HS-5 (cell line): ENCODE measurements at regions not wholly inside any gene's neighbourhood (a gene's known extent, or its start where the extent isn't known, plus 50 kb on each side); places are given as distances from the start of the nearest gene placed in this dataset.
"Not testable (repeated sequence)": the region's sequence is repeated elsewhere in the genome, so short reads cannot be mapped to it uniquely, and the experiment has no call there.

Experiments
- DNase-seq: peaks from one replicate; pipeline ENCODE4 v3.0.0-alpha.2; 2012; ENCODE audit warnings: low read depth

- DNase-seq, result no peak
Measured at GRCh38 chr6:27742833-27743573, 169.2 kb downstream of the OR2B2 start.

GRCh38 chr6:27739902-27740301 is 172.3 kb downstream of the OR2B2 start:
- DNase-seq, result not testable (repeated sequence)

GRCh38 chr6:27736686-27737085 is 175.5 kb downstream of the OR2B2 start:
- DNase-seq, result no peak

GRCh38 chr6:27728442-27728841 is 183.8 kb downstream of the OR2B2 start:
- DNase-seq, result no peak

- DNase-seq, result no peak
Measured at GRCh38 chr6:27726619-27727023, 185.6 kb downstream of the OR2B2 start.

- no peak for DNase-seq
Measured at GRCh38 chr6:27720607-27721580, 191.3 kb downstream of the OR2B2 start.

- not testable (repeated sequence) for DNase-seq
Measured at GRCh38 chr6:27719039-27719438, 193.2 kb downstream of the OR2B2 start.

- no peak for DNase-seq
Measured at GRCh38 chr6:27706431-27706830, 205.8 kb downstream of the OR2B2 start.

GRCh38 chr6:27700337-27700736 is 211.9 kb downstream of the OR2B2 start:
- no peak for DNase-seq

GRCh38 chr6:27694547-27694874 is 217.7 kb downstream of the OR2B2 start:
- DNase-seq, result no peak

GRCh38 chr6:27693766-27694546 is 218.2 kb downstream of the OR2B2 start:
- no peak for DNase-seq

GRCh38 chr6:27692133-27692532 is 219.2 kb upstream of the ZNF184 start:
- DNase-seq, result not testable (repeated sequence)

GRCh38 chr6:27688014-27688586 is 215.2 kb upstream of the ZNF184 start:
- peak; percentile 92 for DNase-seq

GRCh38 chr6:27687154-27688013 is 214.5 kb upstream of the ZNF184 start:
- DNase-seq, result peak; percentile 72

- DNase-seq, result no peak
Measured at GRCh38 chr6:27685279-27685678, 212.4 kb upstream of the ZNF184 start.

- DNase-seq, result peak; percentile 86
Measured at GRCh38 chr6:27684264-27685211, 211.6 kb upstream of the ZNF184 start.

- DNase-seq, result no peak
Measured at GRCh38 chr6:27679964-27680694, 207.2 kb upstream of the ZNF184 start.

GRCh38 chr6:27679308-27679963 is 206.5 kb upstream of the ZNF184 start:
- no peak for DNase-seq

GRCh38 chr6:27678469-27678868 is 205.6 kb upstream of the ZNF184 start:
- no peak for DNase-seq
